ENCODE measurements at regions not wholly inside any gene's neighbourhood (a gene's known extent, or its start where the extent isn't known, plus 50 kb on each side); places are given as distances from the start of the nearest gene placed in this dataset.

DNA sequence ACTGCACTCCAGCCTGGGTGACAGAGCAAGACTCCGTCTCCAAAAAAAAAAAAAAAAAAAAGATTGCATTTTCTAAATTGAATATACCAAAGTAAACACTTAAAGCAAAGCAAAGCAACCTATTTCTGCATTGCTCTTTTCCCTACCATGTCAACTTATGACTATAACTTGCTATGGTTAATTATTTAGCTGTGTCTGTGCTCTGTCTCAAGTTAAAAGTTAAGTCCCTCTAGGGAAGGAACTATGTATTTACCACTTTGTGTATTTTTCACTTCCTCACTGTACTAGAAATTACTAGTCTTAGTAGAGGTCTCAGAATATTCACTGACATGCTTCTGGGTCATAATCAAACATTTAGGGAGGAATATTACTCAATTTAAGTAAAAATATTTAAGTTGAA is 711.7 kb upstream of the SOX9 start:
- intact Hi-C loops (cut with DNase I; ENCODE audit: low total_unique reads), result no loop called here
- no peak for DNase-seq (ENCODE audit: low spot score in 2 of 2)
- TF ChIP-seq, protein P1, sequence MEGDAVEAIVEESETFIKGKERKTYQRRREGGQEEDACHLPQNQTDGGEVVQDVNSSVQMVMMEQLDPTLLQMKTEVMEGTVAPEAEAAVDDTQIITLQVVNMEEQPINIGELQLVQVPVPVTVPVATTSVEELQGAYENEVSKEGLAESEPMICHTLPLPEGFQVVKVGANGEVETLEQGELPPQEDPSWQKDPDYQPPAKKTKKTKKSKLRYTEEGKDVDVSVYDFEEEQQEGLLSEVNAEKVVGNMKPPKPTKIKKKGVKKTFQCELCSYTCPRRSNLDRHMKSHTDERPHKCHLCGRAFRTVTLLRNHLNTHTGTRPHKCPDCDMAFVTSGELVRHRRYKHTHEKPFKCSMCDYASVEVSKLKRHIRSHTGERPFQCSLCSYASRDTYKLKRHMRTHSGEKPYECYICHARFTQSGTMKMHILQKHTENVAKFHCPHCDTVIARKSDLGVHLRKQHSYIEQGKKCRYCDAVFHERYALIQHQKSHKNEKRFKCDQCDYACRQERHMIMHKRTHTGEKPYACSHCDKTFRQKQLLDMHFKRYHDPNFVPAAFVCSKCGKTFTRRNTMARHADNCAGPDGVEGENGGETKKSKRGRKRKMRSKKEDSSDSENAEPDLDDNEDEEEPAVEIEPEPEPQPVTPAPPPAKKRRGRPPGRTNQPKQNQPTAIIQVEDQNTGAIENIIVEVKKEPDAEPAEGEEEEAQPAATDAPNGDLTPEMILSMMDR (IDR thresholded peaks at IDR 0.05), result no peak
- no peak for TF ChIP-seq POLR2A (IDR thresholded peaks at IDR 0.05)
- H3K4me3 ChIP-seq (ENCODE audit: low read depth, poor library complexity, severe bottlenecking), result no peak overlapping the region
- WGBS, 2 donors, result 89 to 95% methylated on average over 1 of the region's 1 CpG

- intact Hi-C loops (cut with DNase I; ENCODE audit: low total_unique reads), result no loop called here
- WGBS, 2 donors, result 54 to 77% methylated on average over 4 of the region's 4 CpGs
- H3K4me3 ChIP-seq (ENCODE audit: low read depth, poor library complexity, severe bottlenecking), result no peak overlapping the region
- DNase-seq (ENCODE audit: low spot score in 2 of 2), result no peak
- TF ChIP-seq, protein P1 (IDR thresholded peaks at IDR 0.05), result no peak
- no peak for TF ChIP-seq POLR2A (IDR thresholded peaks at IDR 0.05)
Observed at GRCh38 chr17:71409712-71410111, 711.1 kb upstream of the SOX9 start.

DNA sequence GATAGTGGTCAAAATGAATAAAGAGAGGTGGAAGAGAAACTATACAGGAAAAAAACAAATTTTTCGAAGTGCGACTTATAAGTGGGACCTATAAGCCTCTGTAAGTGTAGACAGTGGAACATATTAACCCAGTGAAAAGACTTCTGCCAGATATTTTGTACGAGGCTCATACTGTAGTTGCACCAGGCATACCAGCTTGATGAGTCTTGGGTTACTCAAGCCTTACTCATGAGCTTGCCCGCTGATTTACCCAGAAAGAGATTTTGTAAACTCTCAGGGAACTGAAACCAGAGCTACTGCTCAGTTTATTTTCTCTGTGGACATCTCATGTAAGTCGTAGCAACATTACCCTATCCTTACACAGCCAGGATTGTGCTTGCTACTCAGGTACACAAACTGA is 708.0 kb upstream of the SOX9 start:
- TF ChIP-seq, protein P1 (IDR thresholded peaks at IDR 0.05), result no peak
- TF ChIP-seq POLR2A (IDR thresholded peaks at IDR 0.05), result no peak
- no peak overlapping the region for H3K4me3 ChIP-seq (ENCODE audit: low read depth, poor library complexity, severe bottlenecking)
- no peak for DNase-seq (ENCODE audit: low spot score in 2 of 2)
- intact Hi-C loops (cut with DNase I; ENCODE audit: low total_unique reads), result no loop called here
- 66 to 69% methylated on average over 5 of the region's 5 CpGs for WGBS, 2 donors

DNA sequence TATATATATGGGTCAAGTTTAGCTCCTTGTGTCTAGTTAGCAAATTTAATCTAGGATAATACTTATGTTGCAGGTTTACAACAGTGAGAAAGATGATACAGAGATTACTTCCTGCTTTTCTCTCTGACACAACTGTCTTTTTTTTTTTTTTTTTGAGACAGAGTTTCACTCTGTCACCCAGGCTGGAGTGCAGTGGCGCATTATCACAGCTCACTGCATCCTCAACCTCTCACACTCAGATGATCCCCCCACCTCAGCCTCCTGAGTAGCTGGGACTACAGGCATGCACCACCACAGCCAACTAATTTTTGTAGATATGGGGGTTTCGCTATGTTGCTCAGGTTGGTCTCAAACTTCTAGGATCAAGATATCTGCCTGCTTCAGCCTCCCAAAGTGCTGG is 706.9 kb upstream of the SOX9 start:
- DNase-seq (ENCODE audit: low spot score in 2 of 2), result no peak
- H3K4me3 ChIP-seq (ENCODE audit: low read depth, poor library complexity, severe bottlenecking), result no peak overlapping the region
- 93 to 98% methylated on average over 2 of the region's 2 CpGs for WGBS, 2 donors
- TF ChIP-seq POLR2A (IDR thresholded peaks at IDR 0.05), result no peak
- TF ChIP-seq, protein P1 (IDR thresholded peaks at IDR 0.05), result no peak
- intact Hi-C loops (cut with DNase I; ENCODE audit: low total_unique reads), result no loop called here

GRCh38 chr17:71417142-71417541 is 703.7 kb upstream of the SOX9 start:
- DNase-seq (ENCODE audit: low spot score in 2 of 2), result no peak
- 78 to 93% methylated on average over 1 of the region's 1 CpG for WGBS, 2 donors
- intact Hi-C loops (cut with DNase I; ENCODE audit: low total_unique reads), result no loop called here
- H3K4me3 ChIP-seq (ENCODE audit: low read depth, poor library complexity, severe bottlenecking), result no peak overlapping the region
- no peak for TF ChIP-seq POLR2A (IDR thresholded peaks at IDR 0.05)

DNA sequence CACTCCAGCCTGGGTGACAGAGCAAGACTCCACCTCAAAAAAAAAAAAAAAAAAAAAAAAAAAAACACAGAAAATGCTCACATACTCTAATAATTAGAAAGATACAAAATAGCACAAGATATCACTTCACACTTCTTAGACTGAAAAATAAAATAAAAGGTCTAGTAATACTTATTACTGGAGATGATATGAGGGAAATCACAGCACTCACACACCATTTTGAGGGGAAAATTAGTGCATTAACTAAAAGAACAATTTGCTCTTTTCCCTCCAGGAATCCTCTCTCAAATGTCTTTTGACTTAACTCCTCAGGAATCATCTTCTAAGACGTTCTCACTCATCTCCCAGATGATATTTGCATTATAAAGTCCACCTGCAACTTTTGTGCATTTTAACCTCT is 697.9 kb upstream of the SOX9 start:
- DNase-seq (ENCODE audit: low spot score in 2 of 2), result no peak
- 84 to 91% methylated on average over 1 of the region's 1 CpG for WGBS, 2 donors
- intact Hi-C loops (cut with DNase I; ENCODE audit: low total_unique reads), result no loop called here
- TF ChIP-seq, protein P1 (IDR thresholded peaks at IDR 0.05), result no peak
- no peak for TF ChIP-seq POLR2A (IDR thresholded peaks at IDR 0.05)
- H3K4me3 ChIP-seq (ENCODE audit: low read depth, poor library complexity, severe bottlenecking), result no peak overlapping the region
